Thymus (tissue), 11 donors: ENCODE measurements at regions not wholly inside any gene's neighbourhood (a gene's known extent, or its start where the extent isn't known, plus 50 kb on each side); places are given as distances from the start of the nearest gene placed in this dataset.

Experiments
- DNase-seq, 9 donors: peaks; one replicate each; pipeline ENCODE4 v3.0.0-alpha.2; 2013; ENCODE audit warnings: low spot score in 9 of 9, low read depth in 6 of 9, missing footprints in 1 of 9
- H3K27ac ChIP-seq, 2 donors: one replicate each; pipeline ENCODE4 v1.5.1; 2013; ENCODE audit warnings: control low read depth in 1 of 2, low read depth in 1 of 2, low read length in 1 of 2, mild to moderate bottlenecking in 1 of 2, moderate library complexity in 1 of 2
- H3K27me3 ChIP-seq, 2 donors: one replicate each; pipeline ENCODE4 v1.5.1; 2013; ENCODE audit warnings: low read length in 1 of 2; ENCODE audit not compliant: control insufficient read depth in 2 of 2, insufficient read depth in 1 of 2
- H3K36me3 ChIP-seq, 2 donors: one replicate each; pipeline ENCODE4 v1.5.1; 2013; ENCODE audit warnings: low read length in 1 of 2, mild to moderate bottlenecking in 1 of 2, moderate library complexity in 1 of 2; ENCODE audit not compliant: control insufficient read depth in 2 of 2, insufficient read depth in 2 of 2
- H3K4me1 ChIP-seq, 2 donors: one replicate each; pipeline ENCODE4 v1.5.1; 2013; ENCODE audit warnings: low read length in 2 of 2; ENCODE audit not compliant: control insufficient read depth in 2 of 2, insufficient read depth in 2 of 2
- H3K4me3 ChIP-seq, 2 donors: one replicate each; pipeline ENCODE4 v1.5.1; 2013; ENCODE audit warnings: low read length in 2 of 2, control low read depth in 1 of 2, mild to moderate bottlenecking in 1 of 2
- H3K9me3 ChIP-seq, 2 donors: one replicate each; pipeline ENCODE4 v1.5.1; 2013; ENCODE audit warnings: low read length in 1 of 2, mild to moderate bottlenecking in 1 of 2; ENCODE audit not compliant: control insufficient read depth in 2 of 2, insufficient read depth in 1 of 2
- WGBS: extraction: QIAGEN DNeasy Blood & Tissue Kit; methylation state at CpG from one replicate; pipeline ENCODE4 v1.1.7; 2013; 5-methylcytosine and 5-hydroxymethylcytosine counted together
- donor health status: healthy.

- no peak for DNase-seq
- Histone ChIP-seq H3K27me3 (no peaks in the 10 kb centered on the region), H3K27ac (no peak overlapping the region), H3K4me3 (no peak overlapping the region), H3K9me3 (no peaks in the 10 kb centered on the region), H3K4me1 (no peaks in the 10 kb centered on the region), H3K36me3 (no peaks in the 10 kb centered on the region)
- WGBS, result 74% methylated on average over 7 of the region's 7 CpGs
Measured at GRCh38 chr22:49426098-49426497, 401.6 kb downstream of the BRD1 start.

- DNase-seq, result no peak
- 82% methylated on average over 14 of the region's 14 CpGs for WGBS
Measured at GRCh38 chr22:49425356-49425755, 402.3 kb downstream of the BRD1 start.

DNA sequence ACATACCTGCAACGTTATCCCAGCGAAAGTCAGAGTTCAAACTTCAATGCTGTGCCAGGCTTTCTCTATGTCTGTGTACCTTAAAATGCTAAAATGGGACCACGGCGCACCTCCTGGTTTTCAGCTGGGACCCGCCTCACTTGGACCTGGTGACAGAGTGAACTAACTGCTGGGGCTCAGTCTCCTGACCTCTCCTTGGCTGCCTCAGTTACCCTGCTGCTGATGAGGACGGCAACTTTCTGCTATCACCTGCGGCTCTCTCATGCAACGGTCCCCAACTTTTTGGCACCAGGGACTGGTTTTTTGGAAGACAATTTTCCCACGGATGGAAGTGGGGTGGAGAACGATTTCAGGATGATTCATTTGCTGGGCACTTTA, 402.8 kb downstream of the BRD1 start:
- H3K4me3 ChIP-seq, result no peak overlapping the region
- no peak overlapping the region for H3K27ac ChIP-seq
- no peaks in the 10 kb centered on the region for H3K27me3 ChIP-seq
- H3K36me3 ChIP-seq, result no peaks in the 10 kb centered on the region
- WGBS, result 93% methylated on average over 10 of the region's 10 CpGs
- no peak for DNase-seq
- no peaks in the 10 kb centered on the region for H3K4me1 ChIP-seq
- H3K9me3 ChIP-seq, result peaks cover 0 to 1% of the 10 kb centered on the region in 2 donors

More at GRCh38 chr22:49425356-49425755, 402.3 kb downstream of the BRD1 start:
- H3K4me3 ChIP-seq, result no peak overlapping the region
- H3K36me3 ChIP-seq, result no peaks in the 10 kb centered on the region
- H3K4me1 ChIP-seq, result no peaks in the 10 kb centered on the region
- peaks cover 0 to 1% of the 10 kb centered on the region in 2 donors for H3K9me3 ChIP-seq
- no peaks in the 10 kb centered on the region for H3K27me3 ChIP-seq
- no peak overlapping the region for H3K27ac ChIP-seq

DNA sequence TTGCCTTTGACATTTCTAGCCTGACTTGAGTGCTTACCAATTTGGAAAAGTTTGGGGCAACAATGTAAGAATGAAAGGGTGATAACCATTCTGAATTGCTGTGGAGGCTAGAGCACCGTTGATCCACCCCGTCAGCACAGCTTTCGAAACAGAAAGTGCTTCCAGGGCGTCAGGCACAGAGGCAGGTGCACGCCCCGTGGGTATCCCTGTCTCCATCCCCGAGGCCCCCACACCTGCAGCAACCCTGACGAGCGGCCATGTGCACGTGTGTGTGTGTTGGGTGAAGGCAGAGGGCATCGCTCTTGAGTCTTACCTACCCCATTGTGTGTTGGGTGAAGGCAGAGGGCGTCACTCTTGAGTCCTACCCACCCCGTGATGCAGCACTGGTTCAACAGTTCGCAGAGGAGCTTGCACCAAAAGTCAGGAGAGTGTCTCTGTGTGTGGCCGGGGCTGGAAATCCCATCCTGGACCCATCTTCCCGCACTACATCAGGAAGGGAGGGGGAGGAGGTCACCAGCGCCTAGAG, 404.5 kb downstream of the BRD1 start:
- Histone ChIP-seq H3K27me3 (no peaks in the 10 kb centered on the region), H3K4me3 (no peak overlapping the region), H3K4me1 (no peaks in the 10 kb centered on the region), H3K36me3 (no peaks in the 10 kb centered on the region), H3K9me3 (peaks cover 0 to 1% of the 10 kb centered on the region in 2 donors), H3K27ac (no peak overlapping the region)
- no peak for DNase-seq
- WGBS, result 88% methylated on average over 17 of the region's 17 CpGs

GRCh38 chr22:49422701-49423100, 405.0 kb downstream of the BRD1 start:
- DNase-seq, result no peak
- no peak overlapping the region for H3K27ac ChIP-seq
- no peaks in the 10 kb centered on the region for H3K27me3 ChIP-seq
- H3K9me3 ChIP-seq, result peaks cover 0 to 1% of the 10 kb centered on the region in 2 donors
- 69% methylated on average over 2 of the region's 2 CpGs for WGBS
- H3K4me3 ChIP-seq, result no peak overlapping the region
- H3K36me3 ChIP-seq, result no peaks in the 10 kb centered on the region
- H3K4me1 ChIP-seq, result no peaks in the 10 kb centered on the region

- peaks cover 0 to 1% of the 10 kb centered on the region in 2 donors for H3K9me3 ChIP-seq
- no peak for DNase-seq
- H3K4me1 ChIP-seq, result no peaks in the 10 kb centered on the region
- H3K4me3 ChIP-seq, result no peak overlapping the region
- H3K27ac ChIP-seq, result no peak overlapping the region
- no peaks in the 10 kb centered on the region for H3K27me3 ChIP-seq
- H3K36me3 ChIP-seq, result no peaks in the 10 kb centered on the region
- WGBS, result 96% methylated on average over 13 of the region's 13 CpGs
Measured at GRCh38 chr22:49420651-49421050, 407.0 kb downstream of the BRD1 start.

DNA sequence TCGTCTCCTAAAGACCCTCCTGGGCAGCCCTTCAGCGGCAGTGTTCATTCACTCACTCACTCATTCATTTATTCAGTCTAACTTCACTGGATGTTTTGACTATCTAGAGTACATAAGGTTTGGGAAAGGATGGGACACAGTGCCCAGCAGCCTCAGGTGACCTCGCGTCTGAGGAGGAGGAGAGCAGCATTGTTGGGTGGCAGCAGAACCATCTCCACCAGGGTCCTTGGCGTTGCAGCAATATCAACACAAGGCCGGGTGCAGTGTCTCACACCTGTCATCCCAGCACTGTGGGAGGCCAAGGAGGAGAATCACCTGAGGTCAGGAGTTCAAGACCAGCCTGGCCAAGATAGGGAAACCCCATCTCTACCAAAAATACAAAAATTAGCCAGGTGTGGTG, 408.0 kb downstream of the BRD1 start:
- WGBS, result 98% methylated on average over 6 of the region's 6 CpGs

DNA sequence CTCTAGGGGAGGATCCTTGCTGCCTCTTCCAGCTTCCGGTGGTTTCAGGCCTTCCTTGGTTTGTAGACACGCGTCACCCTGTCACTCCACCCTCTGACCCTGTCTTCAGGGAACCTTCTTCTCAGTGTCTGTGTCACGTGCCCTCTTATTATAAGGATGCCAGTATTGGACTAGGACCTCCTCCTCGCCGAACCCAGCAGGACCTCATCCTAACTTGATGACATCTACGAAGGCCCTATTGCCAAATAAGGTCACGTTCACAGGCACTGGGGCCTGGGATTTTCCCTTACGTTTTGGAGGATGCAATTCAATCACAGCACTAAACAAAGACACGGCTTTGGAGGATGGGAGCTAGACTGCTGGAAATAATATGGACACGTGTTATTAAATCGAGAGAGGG, 408.7 kb downstream of the BRD1 start:
- 92% methylated on average over 12 of the region's 12 CpGs for WGBS
- Histone ChIP-seq H3K27me3 (no peaks in the 10 kb centered on the region), H3K4me1 (no peaks in the 10 kb centered on the region)

More for the DNA sequence above, 408.0 kb downstream of the BRD1 start:
- Histone ChIP-seq H3K4me3 (no peak overlapping the region), H3K27ac (no peak overlapping the region), H3K27me3 (no peaks in the 10 kb centered on the region), H3K36me3 (no peaks in the 10 kb centered on the region), H3K4me1 (no peaks in the 10 kb centered on the region), H3K9me3 (peaks cover 0 to 1% of the 10 kb centered on the region in 2 donors)
- DNase-seq, result no peak

DNA sequence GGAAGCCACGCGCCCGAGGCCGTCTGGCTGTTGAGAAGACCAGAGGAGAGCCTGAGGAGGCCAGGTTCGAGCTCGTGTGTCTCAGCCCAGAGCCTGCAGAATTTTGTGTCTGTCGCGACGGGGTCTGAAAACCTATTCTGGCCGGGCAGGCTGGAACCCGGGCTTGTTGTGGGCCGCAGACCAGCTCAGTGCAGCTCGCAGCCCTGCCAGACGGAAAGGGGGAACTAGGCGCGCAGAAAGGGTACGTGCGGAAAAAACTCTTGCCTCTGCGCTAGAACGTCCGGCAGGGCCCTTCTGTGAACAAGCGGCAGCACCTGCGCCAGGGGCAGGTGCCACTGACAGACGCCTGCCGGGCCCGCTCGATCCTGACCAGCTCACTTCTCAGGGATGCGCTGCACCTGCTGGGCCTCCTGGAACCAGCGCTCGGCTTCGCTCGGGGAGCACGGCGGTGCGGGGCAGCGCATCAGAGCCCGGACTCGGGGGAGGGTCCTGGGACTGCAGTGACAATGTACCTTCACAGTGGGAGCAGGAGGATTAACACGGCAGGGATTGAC, 409.3 kb downstream of the BRD1 start:
- H3K27ac ChIP-seq, result no peak overlapping the region
- H3K4me3 ChIP-seq, result no peak overlapping the region
- H3K4me1 ChIP-seq, result no peaks in the 10 kb centered on the region
- peaks cover 0 to 2% of the 10 kb centered on the region in 2 donors for H3K27me3 ChIP-seq
- DNase-seq, result no peak
- 95% methylated on average over 39 of the region's 39 CpGs for WGBS
- H3K9me3 ChIP-seq, result peaks cover 0 to 1% of the 10 kb centered on the region in 2 donors
- H3K36me3 ChIP-seq, result no peaks in the 10 kb centered on the region

More for the DNA sequence above, 408.7 kb downstream of the BRD1 start:
- Histone ChIP-seq H3K27ac (no peak overlapping the region), H3K9me3 (peaks cover 0 to 1% of the 10 kb centered on the region in 2 donors), H3K36me3 (no peaks in the 10 kb centered on the region), H3K4me3 (no peak overlapping the region)
- no peak for DNase-seq
